A549 (cell line): ENCODE measurements at regions not wholly inside any gene's neighbourhood (a gene's known extent, or its start where the extent isn't known, plus 50 kb on each side); places are given as distances from the start of the nearest gene placed in this dataset.

Source experiments
- ATAC-seq, 2 experiments: fragments of 200-7000 bp in 1 of 2; fragments of >200 bp in 1 of 2; cut with Nextera tagmentation in 1 of 2; cut with Tn5 transposase in 1 of 2; 3 replicates each; pipeline versions ENCODE4 v1.8.0 to v1.9.1; 2018 to 2020; ENCODE audit warnings: mild to moderate bottlenecking in 1 of 2, moderate library complexity in 1 of 2
- CTCF ChIA-PET: fragments of 300-600 bp; sonication (Branson Sonifier 250); formaldehyde crosslinking; extraction: SDS; loops from one replicate; lab custom pipeline; 2021; ENCODE audit warnings: antibody characterized with exemption, inconsistent platforms; lab: Yijun Ruan, JAX
- POLR2A ChIA-PET: fragments of 350-600 bp; formaldehyde crosslinking; extraction: SDS; loops from one replicate; lab custom pipeline; 2021; ENCODE audit warnings: antibody characterized with exemption, inconsistent platforms; lab: Yijun Ruan, JAX
- DNase-seq, 2 experiments: peaks; one replicate each; pipeline versions ENCODE4 v3.0.0 to v3.0.0-alpha.2; 2011 to 2016; ENCODE audit warnings: low read depth in 1 of 2, low spot score in 1 of 2
- FAIRE-seq: peaks from 2 replicates; lab custom pipeline; 2011; peaks lifted over from hg19 to GRCh38; lab: Jason Lieb, UNC
- H3K27ac ChIP-seq, 2 experiments: fragments of >200 bp; sonication (Bioruptor Twin); formaldehyde crosslinking; 3 replicates each; pipeline ENCODE4 v1.5.1; 2016 to 2017
- H3K4me1 ChIP-seq: fragments of >200 bp; sonication (Bioruptor Twin); formaldehyde crosslinking; 3 replicates; pipeline ENCODE4 v1.6.1; 2016
- H3K4me2 ChIP-seq: fragments of >200 bp; sonication (Bioruptor Twin); formaldehyde crosslinking; 3 replicates; pipeline ENCODE4 v1.6.1; 2016
- H3K4me3 ChIP-seq: fragments of >200 bp; sonication (Bioruptor Twin); formaldehyde crosslinking; 3 replicates; pipeline ENCODE4 v1.5.1; 2016
- H3K9me3 ChIP-seq: fragments of >200 bp; sonication (Bioruptor Twin); formaldehyde crosslinking; 3 replicates; pipeline ENCODE4 v1.6.1; 2016
- ATOH8 ChIP-seq: fragments of 250-450 bp; sonication (Bioruptor Pico); IDR thresholded peaks from 2 replicates; pipeline ENCODE4 v1.5.0; 2020; ENCODE audit warnings: low read depth, mild to moderate bottlenecking, moderate library complexity
- BCL3 ChIP-seq: fragments of >200 bp; sonication (Bioruptor Twin); formaldehyde crosslinking; IDR thresholded peaks from 3 replicates; pipeline ENCODE4 v1.6.1; 2016
- BHLHE40 ChIP-seq: IDR thresholded peaks from 2 replicates; pipeline ENCODE4 v1.6.1; 2012; ENCODE audit warnings: low read depth, low read length, inconsistent platforms
- CBX2 ChIP-seq: fragments of 200-600 bp; sonication (generic); IDR thresholded peaks from 2 replicates; pipeline ENCODE4 v1.6.1; 2016; ENCODE audit warnings: low read depth, mild to moderate bottlenecking, borderline replicate concordance
- CBX8 ChIP-seq: fragments of 200-600 bp; sonication (generic); IDR thresholded peaks from 2 replicates; pipeline ENCODE4 v1.6.1; 2016
- EHF ChIP-seq: fragments of 250-450 bp; sonication (Bioruptor Pico); IDR thresholded peaks from 2 replicates; pipeline ENCODE4 v1.5.0; 2020; ENCODE audit warnings: mild to moderate bottlenecking
- EHMT2 ChIP-seq: fragments of 200-600 bp; sonication (generic); IDR thresholded peaks from 2 replicates; pipeline ENCODE4 v1.6.1; 2016; ENCODE audit warnings: antibody characterized with exemption, low read depth, mild to moderate bottlenecking, moderate library complexity
- EP300 ChIP-seq, 2 experiments: fragments of >200 bp; sonication (Bioruptor Twin); formaldehyde crosslinking; IDR thresholded peaks; 2 replicates in 1 of 2; 3 replicates in 1 of 2; pipeline ENCODE4 v1.6.1; 2016 to 2017
- ESRRA ChIP-seq: fragments of 150-350 bp; IDR thresholded peaks from 2 replicates; pipeline ENCODE4 v1.6.1; 2014; ENCODE audit warnings: mild to moderate bottlenecking, low read length, borderline replicate concordance
- FOSB ChIP-seq: fragments of 250-450 bp; sonication (Bioruptor Pico); IDR thresholded peaks from 2 replicates; pipeline ENCODE4 v1.5.0; 2020; ENCODE audit warnings: mild to moderate bottlenecking, moderate library complexity
- FOXS1 ChIP-seq: fragments of 250-450 bp; sonication (Bioruptor Pico); IDR thresholded peaks from 2 replicates; pipeline ENCODE4 v1.5.0; 2020; ENCODE audit warnings: mild to moderate bottlenecking, moderate library complexity
- GATA3 ChIP-seq: IDR thresholded peaks from 2 replicates; pipeline ENCODE4 v1.6.1; 2012; ENCODE audit warnings: borderline replicate concordance
- HDAC2 ChIP-seq: fragments of 200-600 bp; sonication (generic); IDR thresholded peaks from 2 replicates; pipeline ENCODE4 v1.6.1; 2016
- HEYL ChIP-seq: fragments of 250-450 bp; sonication (Bioruptor Pico); IDR thresholded peaks from 2 replicates; pipeline ENCODE4 v1.8.0; 2021; ENCODE audit warnings: mild to moderate bottlenecking, moderate library complexity
- HOXB5 ChIP-seq: fragments of 250-450 bp; sonication (Bioruptor Pico); IDR thresholded peaks from 2 replicates; pipeline ENCODE4 v1.5.0; 2020; ENCODE audit warnings: mild to moderate bottlenecking, moderate library complexity
- JUN ChIP-seq, 2 experiments: fragments of >200 bp; sonication (Bioruptor Twin); formaldehyde crosslinking; IDR thresholded peaks; 2 replicates in 1 of 2; 3 replicates in 1 of 2; pipeline ENCODE4 v1.6.1; 2016 to 2017
- JUNB ChIP-seq: fragments of >200 bp; sonication (Bioruptor Twin); formaldehyde crosslinking; IDR thresholded peaks from 2 replicates; pipeline ENCODE4 v1.6.1; 2016
- KDM1A ChIP-seq: fragments of 200-600 bp; sonication (generic); IDR thresholded peaks from 2 replicates; pipeline ENCODE4 v1.6.1; 2016; ENCODE audit warnings: low read depth, mild to moderate bottlenecking
- POLR2A ChIP-seq: IDR thresholded peaks from 2 replicates; pipeline ENCODE4 v1.6.1; 2012; ENCODE audit warnings: mild to moderate bottlenecking, low read length
- REST ChIP-seq: fragments of 200-600 bp; sonication (generic); IDR thresholded peaks from 2 replicates; pipeline ENCODE4 v1.6.1; 2016; ENCODE audit warnings: antibody characterized with exemption, mild to moderate bottlenecking, moderate library complexity
- RFX5 ChIP-seq: fragments of 450-650 bp; IDR thresholded peaks from 2 replicates; pipeline ENCODE4 v1.7.1; 2014; ENCODE audit warnings: antibody characterized with exemption, mild to moderate bottlenecking, moderate library complexity
- SMC3 ChIP-seq: fragments of >200 bp; sonication (Bioruptor Twin); formaldehyde crosslinking; IDR thresholded peaks from 3 replicates; pipeline ENCODE4 v1.6.1; 2018; ENCODE audit warnings: inconsistent platforms
- TP53 ChIP-seq: fragments of 250-450 bp; sonication (Bioruptor Pico); IDR thresholded peaks from 2 replicates; pipeline ENCODE4 v1.5.0; 2021; ENCODE audit warnings: mild to moderate bottlenecking, moderate library complexity
- ZNF302 ChIP-seq: fragments of 250-450 bp; sonication (Bioruptor Pico); IDR thresholded peaks from 2 replicates; pipeline ENCODE4 v1.9.0; 2021; ENCODE audit warnings: inconsistent platforms, mild to moderate bottlenecking, moderate library complexity
- ZSCAN20 ChIP-seq: fragments of 250-450 bp; sonication (Bioruptor Pico); IDR thresholded peaks from 2 replicates; pipeline ENCODE4 v1.8.0; 2022; ENCODE audit warnings: mild to moderate bottlenecking, moderate library complexity
- WGBS: methylation state at CpG from one replicate; pipeline ENCODE4 v1.1.6; 2017; ENCODE audit errors: missing lambda C conversion rate; 5-methylcytosine and 5-hydroxymethylcytosine counted together
- TF ChIP-seq, protein P1 (sequence below): fragments of 450-650 bp; IDR thresholded peaks from 2 replicates; pipeline ENCODE4 v1.6.1; 2014; ENCODE audit warnings: antibody characterized with exemption

- no peak overlapping the region for H3K27ac ChIP-seq
- FAIRE-seq (no peak), ATAC-seq (no peak), DNase-seq (no peak)
- no peak for TF ChIP-seq RFX5
- no peak for TF ChIP-seq REST
- no peak for TF ChIP-seq TP53
- TF ChIP-seq HEYL (CRISPR knock-in tag): no peak
- no peak for TF ChIP-seq ZNF302
- no peak for TF ChIP-seq EHF (CRISPR knock-in tag)
- TF ChIP-seq CBX2: no peak
- no peak for TF ChIP-seq KDM1A
- no peak for TF ChIP-seq POLR2A
- TF ChIP-seq EP300 (IDR thresholded peaks at IDR 0.05): no peak
- H3K4me2 ChIP-seq: no peak overlapping the region
- CTCF ChIA-PET: no interaction called here
- H3K4me1 ChIP-seq: no peaks in the 10 kb centered on the region
- POLR2A ChIA-PET: no interaction called here
- no peak overlapping the region for H3K4me3 ChIP-seq
- 20% methylated on average over 5 of the region's 5 CpGs for WGBS
- no peaks in the 10 kb centered on the region for H3K9me3 ChIP-seq
These were observed 132.3 kb upstream of the NEO1 start for GRCh38 chr15:72919936-72920465.

DNA sequence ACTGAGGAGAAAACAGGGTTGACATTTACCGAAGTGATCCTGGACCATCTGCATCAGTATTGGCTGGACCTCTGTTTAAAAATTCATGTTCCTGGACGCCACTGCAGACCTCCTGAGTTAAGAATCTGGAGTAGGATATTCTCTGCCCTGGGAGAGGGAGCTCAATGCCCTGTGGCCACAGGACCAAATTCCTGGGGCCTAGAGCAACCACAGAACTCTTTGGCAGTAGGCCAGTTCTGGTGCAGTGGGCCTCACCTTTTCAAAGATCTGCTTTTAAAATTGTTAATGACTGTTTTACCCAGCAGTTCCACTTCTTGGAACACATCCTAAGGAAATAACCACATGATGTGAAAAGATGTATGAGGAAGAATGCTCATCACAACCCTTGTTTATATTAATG, 133.3 kb upstream of the ADPGK start:
- FAIRE-seq (no peak), DNase-seq (no peak), ATAC-seq (no peak)
- WGBS: 41% methylated on average over 2 of the region's 2 CpGs
- H3K4me3 ChIP-seq: no peak overlapping the region
- H3K9me3 ChIP-seq: no peaks in the 10 kb centered on the region
- POLR2A ChIA-PET: no interaction called here
- H3K27ac ChIP-seq: no peak overlapping the region
- H3K4me2 ChIP-seq: no peak overlapping the region
- TF ChIP-seq ZSCAN20 (CRISPR knock-in tag) (no peak), SMC3 (no peak), RFX5 (no peak), ATOH8 (CRISPR knock-in tag) (no peak), JUNB (no peak), GATA3 (no peak), FOSB (CRISPR knock-in tag) (no peak), EHMT2 (no peak), HOXB5 (CRISPR knock-in tag) (no peak), BHLHE40 (no peak), JUN (IDR thresholded peaks at IDR 0.05) (no peak), CBX2 (no peak), ESRRA (no peak), FOXS1 (CRISPR knock-in tag) (no peak), HDAC2 (no peak), EHF (CRISPR knock-in tag) (no peak), CBX8 (no peak), BCL3 (no peak)
- TF ChIP-seq, protein P1, sequence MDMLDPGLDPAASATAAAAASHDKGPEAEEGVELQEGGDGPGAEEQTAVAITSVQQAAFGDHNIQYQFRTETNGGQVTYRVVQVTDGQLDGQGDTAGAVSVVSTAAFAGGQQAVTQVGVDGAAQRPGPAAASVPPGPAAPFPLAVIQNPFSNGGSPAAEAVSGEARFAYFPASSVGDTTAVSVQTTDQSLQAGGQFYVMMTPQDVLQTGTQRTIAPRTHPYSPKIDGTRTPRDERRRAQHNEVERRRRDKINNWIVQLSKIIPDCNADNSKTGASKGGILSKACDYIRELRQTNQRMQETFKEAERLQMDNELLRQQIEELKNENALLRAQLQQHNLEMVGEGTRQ: no peak
- no peaks in the 10 kb centered on the region for H3K4me1 ChIP-seq
- CTCF ChIA-PET: no interaction called here
